ENCODE measurements at regions not wholly inside any gene's neighbourhood (a gene's known extent, or its start where the extent isn't known, plus 50 kb on each side); places are given as distances from the start of the nearest gene placed in this dataset.

- no peaks in the 10 kb centered on the region for H3K36me3 ChIP-seq
- no peak for DNase-seq (ENCODE audit: low spot score in 2 of 2)
- H3K4me1 ChIP-seq: peaks cover 9% of the 10 kb centered on the region
- no peak overlapping the region for H3K4me3 ChIP-seq
- H3K27me3 ChIP-seq: peaks cover 83% of the 10 kb centered on the region
- H3K9me3 ChIP-seq: no peaks in the 10 kb centered on the region
- TF ChIP-seq POLR2AphosphoS5 (IDR thresholded peaks at IDR 0.05): no peak
- no peak for TF ChIP-seq CTCF (IDR thresholded peaks at IDR 0.05)
- TF ChIP-seq POLR2A (IDR thresholded peaks at IDR 0.05): no peak
- TF ChIP-seq EP300 (IDR thresholded peaks at IDR 0.05): no peak
- WGBS: 92% methylated on average over 9 of the region's 9 CpGs
- H3K27ac ChIP-seq: no peak overlapping the region
These were observed 131.7 kb downstream of the BARX1 start for GRCh38 chr9:93823245-93824072.

- Histone ChIP-seq H3K9me3 (no peaks in the 10 kb centered on the region), H3K4me1 (peaks cover 1% of the 10 kb centered on the region), H3K27me3 (peaks cover 75% of the 10 kb centered on the region), H3K4me3 (no peak overlapping the region), H3K27ac (no peak overlapping the region), H3K36me3 (no peaks in the 10 kb centered on the region)
- 95% methylated on average over 6 of the region's 6 CpGs for WGBS
- TF ChIP-seq POLR2AphosphoS5 (IDR thresholded peaks at IDR 0.05): no peak
- TF ChIP-seq POLR2A (IDR thresholded peaks at IDR 0.05): no peak
- no peak for TF ChIP-seq CTCF (IDR thresholded peaks at IDR 0.05)
- no peak for DNase-seq (ENCODE audit: low spot score in 2 of 2)
These were observed 132.9 kb downstream of the BARX1 start for GRCh38 chr9:93822229-93822628.

GRCh38 chr9:93821307-93821703 is 133.8 kb downstream of the BARX1 start:
- Histone ChIP-seq H3K27ac (no peak overlapping the region), H3K36me3 (no peaks in the 10 kb centered on the region), H3K4me3 (no peak overlapping the region), H3K9me3 (no peaks in the 10 kb centered on the region), H3K27me3 (peaks cover 66% of the 10 kb centered on the region), H3K4me1 (no peaks in the 10 kb centered on the region)
- DNase-seq (ENCODE audit: low spot score in 2 of 2): no peak
- 98% methylated on average over 2 of the region's 2 CpGs for WGBS
- TF ChIP-seq POLR2AphosphoS5 (IDR thresholded peaks at IDR 0.05): no peak
- TF ChIP-seq EP300 (IDR thresholded peaks at IDR 0.05): no peak
- no peak for TF ChIP-seq CTCF (IDR thresholded peaks at IDR 0.05)
- TF ChIP-seq POLR2A (IDR thresholded peaks at IDR 0.05): no peak

GRCh38 chr9:93820667-93821306 is 134.4 kb downstream of the BARX1 start:
- Histone ChIP-seq H3K9me3 (no peaks in the 10 kb centered on the region), H3K4me3 (no peak overlapping the region), H3K36me3 (no peaks in the 10 kb centered on the region), H3K27me3 (peaks cover 61% of the 10 kb centered on the region), H3K27ac (no peak overlapping the region), H3K4me1 (no peaks in the 10 kb centered on the region)
- DNase-seq (ENCODE audit: low spot score in 2 of 2): peak in 1 of 2 donors; percentile 27
- WGBS: 49% methylated on average over 5 of the region's 6 CpGs
- no peak for TF ChIP-seq EP300 (IDR thresholded peaks at IDR 0.05)
- no peak for TF ChIP-seq POLR2AphosphoS5 (IDR thresholded peaks at IDR 0.05)
- no peak for TF ChIP-seq POLR2A (IDR thresholded peaks at IDR 0.05)
- no peak for TF ChIP-seq CTCF (IDR thresholded peaks at IDR 0.05)

GRCh38 chr9:93819905-93820304 is 135.2 kb downstream of the BARX1 start:
- WGBS: 73% methylated on average over 5 of the region's 5 CpGs
- no peaks in the 10 kb centered on the region for H3K4me1 ChIP-seq
- DNase-seq (ENCODE audit: low spot score in 2 of 2): peak in 1 of 2 donors; percentile 37
- TF ChIP-seq CTCF (IDR thresholded peaks at IDR 0.05) (no peak), EP300 (IDR thresholded peaks at IDR 0.05) (no peak), POLR2AphosphoS5 (IDR thresholded peaks at IDR 0.05) (no peak), POLR2A (IDR thresholded peaks at IDR 0.05) (no peak)
- H3K27me3 ChIP-seq: peaks cover 54% of the 10 kb centered on the region
- no peak overlapping the region for H3K4me3 ChIP-seq
- H3K27ac ChIP-seq: no peak overlapping the region
- no peaks in the 10 kb centered on the region for H3K9me3 ChIP-seq
- no peaks in the 10 kb centered on the region for H3K36me3 ChIP-seq
